GM21367 (cell line): ENCODE measurements at regions not wholly inside any gene's neighbourhood (a gene's known extent, or its start where the extent isn't known, plus 50 kb on each side); places are given as distances from the start of the nearest gene placed in this dataset.
"Not testable (repeated sequence)": the region's sequence is repeated elsewhere in the genome, so short reads cannot be mapped to it uniquely, and the experiment has no call there.

Source experiments
- ATAC-seq: cut with Tn5 transposase; IDR thresholded peaks from one replicate; pipeline ENCODE4 v1.9.1; 2021; ENCODE audit not compliant: unreplicated experiment

GRCh38 chr22:49403102-49403501, 424.6 kb downstream of the BRD1 start:
- ATAC-seq, result no peak

GRCh38 chr22:49402169-49402568, 425.5 kb downstream of the BRD1 start:
- no peak for ATAC-seq

GRCh38 chr22:49400941-49401598, 426.6 kb downstream of the BRD1 start:
- no peak for ATAC-seq

- ATAC-seq, result no peak
These were observed 427.3 kb downstream of the BRD1 start for GRCh38 chr22:49400136-49400940.

GRCh38 chr22:49398646-49399045, 429.0 kb downstream of the BRD1 start:
- no peak for ATAC-seq

GRCh38 chr22:49398115-49398514, 429.6 kb downstream of the BRD1 start:
- no peak for ATAC-seq

GRCh38 chr22:49396817-49397216, 430.9 kb downstream of the BRD1 start:
- no peak for ATAC-seq

- ATAC-seq, result no peak
These were observed 432.1 kb downstream of the BRD1 start for GRCh38 chr22:49395617-49396016.

GRCh38 chr22:49395062-49395461, 432.6 kb downstream of the BRD1 start:
- not testable (repeated sequence) for ATAC-seq

GRCh38 chr22:49394116-49394785, 433.4 kb downstream of the BRD1 start:
- ATAC-seq, result no peak

GRCh38 chr22:49393526-49393925, 434.1 kb downstream of the BRD1 start:
- ATAC-seq, result no peak

GRCh38 chr22:49392841-49393510, 434.7 kb downstream of the BRD1 start:
- ATAC-seq, result no peak

GRCh38 chr22:49392247-49392646, 435.4 kb downstream of the BRD1 start:
- ATAC-seq, result no peak

GRCh38 chr22:49391436-49391835, 436.2 kb downstream of the BRD1 start:
- ATAC-seq, result no peak

- no peak for ATAC-seq
These were observed 436.7 kb downstream of the BRD1 start for GRCh38 chr22:49390954-49391353.

GRCh38 chr22:49383909-49384308, 443.8 kb downstream of the BRD1 start:
- not testable (repeated sequence) for ATAC-seq

- ATAC-seq, result no peak
These were observed 445.3 kb downstream of the BRD1 start for GRCh38 chr22:49382451-49382735.

GRCh38 chr22:49381595-49382450, 445.9 kb downstream of the BRD1 start:
- ATAC-seq, result no peak

GRCh38 chr22:49380828-49381114, 446.9 kb downstream of the BRD1 start:
- no peak for ATAC-seq

GRCh38 chr22:49380095-49380827, 447.4 kb downstream of the BRD1 start:
- no peak for ATAC-seq
